Activated CD4-positive, alpha-beta T cell treated with anti-CD3 and anti-CD28 coated beads for 48 hours (primary cell): ENCODE measurements at regions not wholly inside any gene's neighbourhood (a gene's known extent, or its start where the extent isn't known, plus 50 kb on each side); places are given as distances from the start of the nearest gene placed in this dataset.

Experiments used
- DNase-seq: peaks from one replicate; pipeline ENCODE4 v3.0.0-alpha.2; 2020

DNA sequence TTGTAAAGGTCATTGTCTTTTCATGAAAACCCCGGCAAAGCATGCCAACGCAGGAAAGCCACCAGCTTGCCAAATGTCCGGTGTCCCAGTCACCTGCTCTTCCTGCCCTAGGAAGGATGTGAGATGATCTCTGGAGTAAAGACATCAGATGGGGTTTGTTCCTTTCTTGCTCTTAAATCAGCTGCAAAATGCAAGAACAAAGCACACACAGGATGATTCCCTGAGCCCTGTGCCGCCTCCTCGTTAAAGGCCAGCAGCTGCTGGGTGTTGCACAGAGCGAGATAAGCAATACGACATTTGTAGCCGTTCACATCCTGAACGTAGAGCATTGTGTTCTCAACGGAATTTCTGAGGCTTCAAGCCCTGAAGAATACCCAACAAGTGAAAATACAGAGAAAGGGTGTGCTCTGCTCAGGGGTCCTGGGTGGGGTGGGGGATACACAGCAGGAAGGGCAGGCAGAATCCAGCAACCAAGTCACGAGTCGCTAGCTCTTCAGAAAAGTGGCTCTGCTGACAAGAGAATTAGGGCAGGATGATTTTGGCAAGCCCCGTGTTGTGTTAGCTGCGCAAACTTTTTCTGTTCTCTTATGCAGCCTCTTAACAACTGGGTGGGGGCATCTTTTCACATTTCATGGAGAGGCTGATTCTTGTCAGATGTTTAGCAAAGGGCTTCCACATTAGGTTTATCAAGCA, 229.2 kb upstream of the MAP3K1 start:
- DNase-seq, result no peak

GRCh38 chr5:56585461-56585860, 229.9 kb upstream of the MAP3K1 start:
- DNase-seq, result no peak

GRCh38 chr5:56581426-56581825, 233.9 kb upstream of the MAP3K1 start:
- DNase-seq, result no peak

DNA sequence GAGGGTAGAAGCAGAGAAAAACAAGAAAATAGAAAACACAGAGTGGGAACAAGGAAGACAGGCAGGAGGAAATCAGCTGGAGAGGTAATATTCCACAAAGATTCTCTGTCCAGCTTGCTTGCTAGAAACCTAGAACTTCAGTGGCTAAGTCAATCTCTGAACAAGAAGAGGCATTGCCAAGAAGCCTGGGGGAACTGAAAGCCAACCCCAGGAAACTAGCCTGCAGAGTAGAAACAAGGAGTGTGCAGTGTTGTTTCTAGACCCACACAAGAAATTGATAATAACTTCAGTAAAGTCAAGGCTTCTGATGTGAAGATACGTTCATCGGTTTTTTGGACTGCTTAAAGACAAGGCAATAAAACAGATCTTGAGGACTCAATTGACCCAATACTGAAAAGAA, 234.5 kb upstream of the MAP3K1 start:
- DNase-seq, result no peak

DNA sequence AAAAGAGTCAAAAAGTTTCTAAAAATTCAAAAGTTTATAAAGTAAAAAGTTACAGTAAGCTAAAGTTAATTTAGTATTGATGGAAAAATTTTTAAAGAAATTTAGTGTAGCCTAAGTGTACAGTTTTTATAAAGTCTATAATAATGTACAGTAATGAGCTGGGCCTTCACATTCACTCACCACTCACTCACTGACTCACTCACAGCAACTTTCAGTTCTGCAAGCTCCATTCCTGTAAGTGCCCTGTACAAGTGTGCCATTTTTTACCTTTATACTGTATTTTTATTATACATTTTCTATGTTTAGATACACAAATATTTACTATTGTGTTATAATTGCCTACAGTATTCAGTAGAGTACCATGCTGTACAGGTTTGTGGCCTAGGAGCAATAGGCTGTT, 239.5 kb upstream of the MAP3K1 start:
- no peak for DNase-seq

DNA sequence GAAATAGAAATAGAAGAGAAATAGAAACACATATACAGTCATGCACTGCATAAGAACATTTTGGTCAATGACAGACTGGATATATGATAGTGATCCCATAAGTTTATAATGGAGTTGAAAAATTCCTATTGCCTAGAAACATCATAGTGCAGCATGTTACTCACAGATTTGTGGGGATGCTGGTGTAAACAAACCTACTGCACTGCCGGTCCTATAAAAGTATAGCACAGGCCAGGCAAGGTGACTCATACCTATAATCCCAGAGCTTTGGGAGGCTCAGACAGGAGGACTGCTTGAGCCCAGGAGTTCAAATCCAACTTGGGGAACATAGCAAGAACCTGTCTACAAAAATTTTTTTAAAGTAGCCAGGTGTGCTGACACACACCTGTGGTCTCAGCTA, 240.6 kb upstream of the MAP3K1 start:
- DNase-seq, result no peak

DNA sequence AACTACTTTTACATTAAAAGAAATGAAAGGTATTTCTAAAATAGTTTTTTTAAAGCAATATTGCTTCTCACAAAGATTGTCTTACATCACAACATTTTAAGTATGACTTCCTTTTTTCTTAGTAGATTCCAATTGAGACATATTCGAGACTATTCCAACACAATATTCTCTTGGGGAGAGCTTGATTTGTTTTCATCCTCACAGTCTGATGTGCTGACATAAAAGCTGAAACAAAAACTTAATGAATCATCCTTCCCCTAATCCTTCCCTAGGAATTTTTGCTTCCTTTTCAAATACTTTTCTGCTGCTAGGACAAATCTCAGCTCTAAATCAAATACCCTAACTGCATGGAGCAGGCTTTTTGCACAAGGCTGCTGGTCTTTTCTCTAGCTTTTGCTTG, 245.8 kb upstream of the MAP3K1 start:
- no peak for DNase-seq

GRCh38 chr5:56569076-56569475, 246.3 kb upstream of the MAP3K1 start:
- DNase-seq, result no peak

DNA sequence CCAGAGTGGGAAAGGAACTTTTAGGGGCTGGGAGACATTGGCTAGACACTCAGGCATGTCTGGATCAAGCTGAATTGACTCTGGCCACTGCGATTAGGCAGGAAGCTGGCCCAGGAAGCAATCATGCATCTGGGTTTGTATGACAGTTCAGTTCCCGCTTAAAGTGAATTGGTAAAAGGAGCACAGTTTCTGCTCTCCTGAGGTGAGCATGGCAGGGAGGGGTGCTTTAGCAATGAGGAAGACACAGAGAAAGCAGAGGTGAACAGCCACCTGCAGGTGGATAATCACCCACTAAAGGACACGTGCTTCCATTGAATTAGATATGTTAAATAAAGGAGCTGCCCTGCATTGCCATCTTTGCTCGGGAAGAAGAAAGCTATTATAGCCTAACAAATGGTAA, 248.1 kb upstream of the MAP3K1 start:
- DNase-seq, result no peak

- DNase-seq, result no peak
Observed at GRCh38 chr5:56566374-56567249, 248.7 kb upstream of the MAP3K1 start.

GRCh38 chr5:56565644-56566043, 249.7 kb upstream of the MAP3K1 start:
- no peak for DNase-seq

DNA sequence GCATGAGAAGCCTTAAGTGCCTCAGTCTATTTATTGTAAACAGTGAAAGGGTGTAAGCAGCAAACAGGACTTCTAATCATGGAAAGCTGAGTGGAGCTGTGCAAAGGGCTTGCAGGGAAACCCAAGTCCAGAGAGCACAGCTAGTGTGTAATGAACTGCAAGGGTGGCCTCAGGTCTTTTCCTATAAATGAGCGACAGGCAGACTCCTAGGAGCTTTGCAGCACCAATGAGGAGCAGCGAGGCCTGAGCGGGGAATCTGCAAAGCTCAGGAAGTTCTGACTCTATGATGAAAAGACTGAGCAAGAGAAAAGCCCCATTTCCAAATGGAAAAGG, 250.1 kb upstream of the MAP3K1 start:
- DNase-seq, result no peak

GRCh38 chr5:56564541-56565282, 250.6 kb upstream of the MAP3K1 start:
- no peak for DNase-seq

GRCh38 chr5:56561455-56561854, 253.9 kb upstream of the MAP3K1 start:
- no peak for DNase-seq

DNA sequence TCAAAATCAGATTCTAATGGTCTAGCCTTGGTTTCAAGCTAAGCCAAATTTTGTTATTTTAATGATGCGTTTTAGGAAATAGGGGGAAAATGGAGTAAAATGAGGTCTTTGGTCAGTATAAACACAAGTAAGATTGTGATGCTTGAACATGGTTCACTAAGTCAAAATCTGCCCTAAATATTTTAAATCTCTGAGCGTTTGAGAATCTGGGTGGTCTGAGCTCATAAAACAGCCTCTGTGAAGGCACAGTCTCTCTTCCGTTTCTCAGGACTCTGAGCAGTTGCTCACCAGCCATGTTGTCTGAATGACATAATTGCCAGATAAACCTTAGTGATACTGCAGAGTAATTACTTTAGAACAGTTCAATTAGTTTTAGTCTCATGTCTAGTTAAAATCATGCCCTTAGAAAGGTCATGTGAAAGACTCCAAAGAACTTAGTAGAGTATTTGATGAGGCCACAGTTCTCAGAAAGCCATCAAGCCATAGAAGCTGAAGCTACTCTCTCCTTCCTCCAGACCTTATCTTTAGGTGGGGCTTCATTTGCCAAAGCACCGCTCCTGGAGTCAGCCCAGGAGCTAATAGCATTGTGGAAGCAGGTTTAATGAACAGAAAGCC, 257.1 kb upstream of the MAP3K1 start:
- no peak for DNase-seq

- no peak for DNase-seq
Observed at GRCh38 chr5:56557198-56557597, 258.2 kb upstream of the MAP3K1 start.

GRCh38 chr5:56552612-56553268, 262.6 kb upstream of the MAP3K1 start:
- DNase-seq, result no peak

DNA sequence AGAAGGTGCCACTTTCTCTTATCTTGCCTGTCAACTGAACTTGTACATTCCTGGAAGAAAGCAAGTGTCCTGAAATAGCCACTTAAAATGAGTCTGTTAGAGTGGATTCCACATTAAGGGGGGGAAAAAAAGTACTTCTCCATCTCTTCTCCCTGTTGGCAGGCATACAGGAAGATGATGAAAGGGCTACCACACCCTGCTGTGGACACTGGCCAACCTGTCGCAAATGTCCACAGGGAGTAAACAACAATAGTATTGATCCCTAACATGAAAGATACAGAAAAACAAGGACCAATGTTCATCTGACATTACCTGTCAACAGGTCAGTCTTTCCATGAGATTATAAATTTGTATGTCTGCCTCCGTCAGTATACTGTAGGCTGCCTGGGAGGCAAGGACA, 265.1 kb upstream of the MAP3K1 start:
- DNase-seq, result no peak

DNA sequence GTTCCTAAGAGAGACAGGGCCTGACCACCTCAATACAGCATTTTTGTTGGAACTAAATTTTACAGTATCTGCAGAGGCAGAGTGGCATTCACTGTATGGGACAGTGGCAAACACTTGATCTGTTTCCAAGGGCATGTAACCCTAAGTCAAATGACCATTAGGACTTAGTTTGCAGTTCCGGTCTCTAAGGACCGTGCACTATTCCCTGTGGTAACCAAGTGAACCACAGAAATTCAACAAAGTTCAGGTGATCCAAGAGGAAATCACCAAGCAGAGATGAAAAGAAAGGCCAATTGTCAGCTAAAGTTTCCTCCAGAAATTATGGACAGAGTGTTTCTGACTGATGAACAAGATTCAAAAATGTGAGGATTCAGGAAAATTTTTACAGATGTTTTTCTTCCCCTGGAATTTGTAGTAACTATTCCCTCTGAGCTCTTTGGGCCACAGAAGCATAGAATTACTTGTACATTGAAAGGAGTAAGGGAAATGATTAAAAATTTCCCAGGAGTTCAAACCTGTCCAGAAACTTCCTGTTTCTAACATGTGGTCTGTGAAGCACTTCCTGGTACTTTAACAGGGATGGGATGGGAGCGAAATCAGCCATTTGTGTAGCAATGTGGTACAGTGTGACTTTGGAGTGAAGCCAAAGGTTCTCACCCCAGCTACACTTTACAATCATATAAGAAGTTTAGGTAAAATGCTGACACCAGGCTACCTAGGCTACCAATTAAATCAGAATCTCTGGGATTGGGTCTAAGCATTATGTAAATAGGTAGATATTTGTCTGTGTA, 266.1 kb upstream of the MAP3K1 start:
- DNase-seq, result no peak

- no peak for DNase-seq
Observed at GRCh38 chr5:56545016-56545415, 270.3 kb upstream of the MAP3K1 start.

DNA sequence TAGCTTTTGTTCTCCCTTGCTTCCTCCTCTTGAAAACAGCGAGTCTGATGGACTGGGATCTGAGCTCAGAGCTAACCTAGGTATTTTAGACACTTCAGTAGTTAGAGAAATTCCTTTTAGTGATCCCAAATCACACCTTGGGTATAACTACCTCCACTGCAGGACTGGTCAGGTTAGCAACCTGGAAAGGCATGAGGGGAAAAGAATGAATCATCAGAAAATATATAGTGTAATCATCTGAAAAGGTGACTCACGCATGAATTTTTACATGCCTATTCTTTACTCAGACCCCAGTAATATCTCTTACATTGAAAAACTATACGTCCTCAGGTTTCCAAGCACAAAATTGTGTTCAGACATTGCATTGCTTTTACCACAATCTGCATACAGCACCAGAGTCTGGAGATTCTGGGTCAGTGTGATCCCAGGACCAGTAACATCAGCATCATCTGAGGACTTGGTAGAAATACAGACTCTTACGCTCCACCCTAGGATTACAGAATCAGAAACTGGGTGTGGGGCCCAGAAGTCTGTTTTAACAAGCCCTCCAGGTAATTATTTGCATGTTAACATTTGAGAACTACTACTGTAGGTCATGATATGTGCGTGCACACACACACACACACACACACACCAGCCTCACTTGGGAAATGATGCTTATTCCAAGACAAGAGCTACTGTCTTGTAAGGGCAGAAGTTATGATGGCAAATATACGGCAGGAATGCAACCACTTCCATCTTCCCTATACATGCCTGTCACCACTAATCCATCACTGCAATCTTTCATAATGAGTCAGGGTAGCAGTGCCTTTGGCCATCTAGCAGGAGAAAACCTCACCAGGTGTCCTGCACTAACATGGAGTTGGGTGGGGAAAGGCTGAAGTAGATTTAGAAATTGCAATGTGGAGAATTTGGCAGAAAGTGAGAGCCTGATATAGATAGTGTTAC, 271.6 kb upstream of the MAP3K1 start:
- no peak for DNase-seq
